Astrocyte of the spinal cord (primary cell): ENCODE measurements at regions not wholly inside any gene's neighbourhood (a gene's known extent, or its start where the extent isn't known, plus 50 kb on each side); places are given as distances from the start of the nearest gene placed in this dataset.

Experiments used
- DNase-seq: peaks from one replicate; pipeline ENCODE4 v3.0.0; 2011; ENCODE audit warnings: low read depth, low spot score
- H3K4me3 ChIP-seq: 2 replicates; pipeline ENCODE4 v1.5.1; 2011; ENCODE audit warnings: low read depth, mild to moderate bottlenecking, low read length, moderate library complexity
- in situ Hi-C: cut with HindIII; loops from 2 replicates; pipeline ENCODE4 v1.10.0; 2017; ENCODE audit warnings: low sequenced_read_pairs
- TF ChIP-seq, protein P1 (sequence below): IDR thresholded peaks from 2 replicates; pipeline ENCODE4 v1.5.1; 2012; ENCODE audit warnings: low read depth, mild to moderate bottlenecking, low read length, inconsistent platforms

GRCh38 chr6:129767776-129768485 lies 58.0 kb upstream of the ARHGAP18 start:
- in situ Hi-C loops = no loop called here
- TF ChIP-seq, protein P1, sequence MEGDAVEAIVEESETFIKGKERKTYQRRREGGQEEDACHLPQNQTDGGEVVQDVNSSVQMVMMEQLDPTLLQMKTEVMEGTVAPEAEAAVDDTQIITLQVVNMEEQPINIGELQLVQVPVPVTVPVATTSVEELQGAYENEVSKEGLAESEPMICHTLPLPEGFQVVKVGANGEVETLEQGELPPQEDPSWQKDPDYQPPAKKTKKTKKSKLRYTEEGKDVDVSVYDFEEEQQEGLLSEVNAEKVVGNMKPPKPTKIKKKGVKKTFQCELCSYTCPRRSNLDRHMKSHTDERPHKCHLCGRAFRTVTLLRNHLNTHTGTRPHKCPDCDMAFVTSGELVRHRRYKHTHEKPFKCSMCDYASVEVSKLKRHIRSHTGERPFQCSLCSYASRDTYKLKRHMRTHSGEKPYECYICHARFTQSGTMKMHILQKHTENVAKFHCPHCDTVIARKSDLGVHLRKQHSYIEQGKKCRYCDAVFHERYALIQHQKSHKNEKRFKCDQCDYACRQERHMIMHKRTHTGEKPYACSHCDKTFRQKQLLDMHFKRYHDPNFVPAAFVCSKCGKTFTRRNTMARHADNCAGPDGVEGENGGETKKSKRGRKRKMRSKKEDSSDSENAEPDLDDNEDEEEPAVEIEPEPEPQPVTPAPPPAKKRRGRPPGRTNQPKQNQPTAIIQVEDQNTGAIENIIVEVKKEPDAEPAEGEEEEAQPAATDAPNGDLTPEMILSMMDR = no peak
- no peak for DNase-seq
- H3K4me3 ChIP-seq = peak overlapping the region; percentile 45

DNA sequence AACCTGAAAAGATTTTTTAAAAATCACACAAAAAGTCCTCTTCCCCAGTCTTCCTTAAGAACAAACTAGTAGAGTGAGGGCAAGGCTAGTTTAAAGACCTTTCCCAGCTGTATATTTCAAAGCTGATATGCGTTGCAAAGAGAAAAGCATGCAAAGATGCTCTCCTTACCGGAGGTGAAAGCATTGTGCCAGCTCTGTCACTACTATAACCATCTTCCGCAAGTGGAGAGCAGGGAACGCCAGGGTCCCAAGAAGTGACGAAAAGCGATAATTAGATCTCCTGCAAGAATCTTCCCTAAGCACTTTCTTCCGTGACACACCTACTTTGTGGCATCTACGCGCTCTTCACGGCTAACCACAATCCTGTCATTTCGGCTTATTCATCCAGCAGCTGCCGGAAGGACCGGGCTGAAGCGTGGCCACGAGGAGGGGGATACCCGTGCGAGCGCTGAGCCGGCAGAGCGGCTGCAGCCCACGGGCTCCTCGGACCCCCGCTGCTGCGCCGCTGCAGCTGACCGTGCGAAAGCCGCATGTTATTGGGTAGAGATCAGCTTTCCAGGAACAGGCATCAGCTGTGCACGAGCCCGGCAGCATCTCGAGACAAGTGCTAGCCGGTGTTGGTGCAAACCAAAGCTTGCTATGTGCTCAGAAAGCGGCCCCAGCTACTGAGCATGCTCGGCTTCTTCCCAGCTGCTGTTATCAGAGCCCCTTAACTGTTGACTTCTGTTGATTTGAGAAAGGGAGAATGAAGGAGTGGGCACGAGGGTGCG lies 57.2 kb upstream of the ARHGAP18 start:
- DNase-seq = peak; percentile 74
- TF ChIP-seq, protein P1 = no peak
- in situ Hi-C loops = no loop called here
- H3K4me3 ChIP-seq = peak overlapping the region; percentile 45

DNA sequence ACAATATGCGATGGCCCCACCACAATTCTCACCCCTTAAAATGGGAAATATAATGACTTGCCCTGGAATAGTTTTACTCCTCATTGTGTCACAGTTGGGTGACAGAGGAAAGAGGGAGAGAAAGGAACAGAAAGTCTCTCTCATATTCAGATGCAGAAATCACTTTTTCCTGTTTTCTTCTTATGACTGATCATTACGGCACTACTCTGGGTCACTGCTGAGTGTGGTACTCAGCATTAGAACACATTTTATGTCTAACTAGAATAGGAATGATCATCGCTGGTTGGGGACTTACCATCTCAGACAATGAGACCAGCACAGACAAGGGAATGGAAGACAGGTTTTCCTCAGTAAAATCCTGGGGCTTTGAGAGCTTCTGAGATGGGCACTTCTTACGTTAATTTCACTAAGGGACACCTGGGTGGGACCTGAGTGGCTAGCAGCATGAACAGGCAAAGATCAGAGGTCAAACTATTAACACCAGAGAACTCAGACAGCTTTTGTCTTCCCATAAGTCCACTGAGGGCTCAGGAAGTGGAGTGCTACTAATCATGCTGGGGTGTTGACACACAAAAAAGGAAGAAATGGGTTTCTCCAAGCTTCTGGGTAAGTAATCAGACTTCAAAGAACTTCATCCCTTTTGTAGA lies 54.9 kb upstream of the ARHGAP18 start:
- H3K4me3 ChIP-seq = no peak overlapping the region
- DNase-seq = no peak
- TF ChIP-seq, protein P1 = no peak
- in situ Hi-C loops = no loop called here

- TF ChIP-seq, protein P1 = no peak
- no peak overlapping the region for H3K4me3 ChIP-seq
- DNase-seq = no peak
- in situ Hi-C loops = no loop called here
Measured at GRCh38 chr6:129759796-129760605, 50.0 kb upstream of the ARHGAP18 start.
